Right lobe of liver (tissue), 6 donors: ENCODE measurements at regions not wholly inside any gene's neighbourhood (a gene's known extent, or its start where the extent isn't known, plus 50 kb on each side); places are given as distances from the start of the nearest gene placed in this dataset.

Experiments used
- ATAC-seq, 4 donors: fragments of 200-7000 bp; cut with Tn5 transposase; one replicate each; pipeline ENCODE4 v1.9.1; 2020; ENCODE audit warnings: mild to moderate bottlenecking in 4 of 4, moderate library complexity in 4 of 4
- DNase-seq, 3 donors: peaks; one replicate each; pipeline ENCODE4 v3.0.0-alpha.2; 2020
- H3K27ac ChIP-seq, 3 donors: fragments of 200-600 bp; one replicate each; pipeline ENCODE4 v1.8.0; 2022
- H3K27me3 ChIP-seq, 2 donors: fragments of 200-600 bp; one replicate each; pipeline ENCODE4 v1.8.0; 2022
- H3K36me3 ChIP-seq, 4 donors: fragments of 200-600 bp; sonication (generic) in 1 of 4; one replicate each; pipeline versions ENCODE4 v1.5.1 to v1.8.0; 2017 to 2022; ENCODE audit warnings: control low read depth in 1 of 4
- H3K4me1 ChIP-seq, 4 donors: fragments of 200-600 bp; sonication (generic) in 1 of 4; one replicate each; pipeline versions ENCODE4 v1.5.1 to v1.8.0; 2017 to 2022; ENCODE audit warnings: control low read depth in 1 of 4
- H3K4me3 ChIP-seq, 3 donors: fragments of 200-600 bp; one replicate each; pipeline ENCODE4 v1.8.0; 2022
- H3K9me3 ChIP-seq, 4 donors: fragments of 200-600 bp; sonication (generic) in 1 of 4; one replicate each; pipeline versions ENCODE4 v1.5.1 to v1.8.0; 2017 to 2022; ENCODE audit warnings: control low read depth in 1 of 4
- CTCF ChIP-seq, 4 donors: fragments of 200-600 bp in 3 of 4; fragments of 450-650 bp in 1 of 4; IDR thresholded peaks; one replicate each; pipeline versions ENCODE4 v1.5.1 to v1.8.0; 2016 to 2022; ENCODE audit warnings: antibody characterized with exemption in 4 of 4, mild to moderate bottlenecking in 2 of 4
- POLR2A ChIP-seq: fragments of 450-650 bp; IDR thresholded peaks from one replicate; pipeline ENCODE4 v1.6.1; 2017; ENCODE audit warnings: antibody characterized with exemption, mild to moderate bottlenecking
- WGBS: methylation state at CpG from one replicate; pipeline ENCODE4 v1.1.6; 2018; ENCODE audit warnings: low coverage, low lambda C conversion rate; ENCODE audit not compliant: insufficient coverage; ENCODE audit errors: missing lambda C conversion rate; 5-methylcytosine and 5-hydroxymethylcytosine counted together
- intact Hi-C, 2 donors: fragments of 100-400 bp; cut with DNase I; formaldehyde crosslinking; loops; one replicate each; pipeline versions ENCODE4 v1.11.2 to v1.14.1; 2022
- donor health status: DM: no; HTN: yes; CAD: no.
- donor health status: DM: no; HTN: no; CAD: no.
- donor health status: DM: no; HTN: no; CAD: no.
- donor health status: DM: no; HTN: yes; CAD: no.
- donor health status: DM: no; HTN: yes; CAD: no.

GRCh38 chr3:187809612-187809991, 64.3 kb upstream of the BCL6 start:
- intact Hi-C loops: loop anchor here in 1 of 2 donors (10.0 kb wide), 1 partner anchor 145 kb away; no protein-coding TSS in a partner anchor
- TF ChIP-seq CTCF (IDR thresholded peaks at IDR 0.05): no peak
- no peak for TF ChIP-seq POLR2A
- no peak for DNase-seq
- H3K36me3 ChIP-seq: no peaks in the 10 kb centered on the region
- H3K27me3 ChIP-seq: no peaks in the 10 kb centered on the region
- ATAC-seq: no peak
- H3K4me3 ChIP-seq: no peak overlapping the region
- WGBS: 70% methylated on average over 3 of the region's 3 CpGs
- H3K9me3 ChIP-seq: no peaks in the 10 kb centered on the region
- peak overlapping the region in 2 of 3 donors; percentile 59 to 63 for H3K27ac ChIP-seq
- H3K4me1 ChIP-seq: peaks cover 0 to 28% (median 6%) of the 10 kb centered on the region in 4 donors

GRCh38 chr3:187810021-187810446, 64.8 kb upstream of the BCL6 start:
- 75% methylated on average over 3 of the region's 3 CpGs for WGBS
- peak in 1 of 4 donors; percentile 58 for ATAC-seq
- intact Hi-C loops: no loop called here

GRCh38 chr3:187811585-187812250, 66.5 kb upstream of the BCL6 start:
- Histone ChIP-seq H3K27ac (no peak overlapping the region), H3K9me3 (no peaks in the 10 kb centered on the region), H3K4me3 (no peak overlapping the region), H3K36me3 (no peaks in the 10 kb centered on the region), H3K27me3 (no peaks in the 10 kb centered on the region), H3K4me1 (peaks cover 0 to 28% (median 6%) of the 10 kb centered on the region in 4 donors)
- TF ChIP-seq POLR2A (no peak), CTCF (IDR thresholded peaks at IDR 0.05) (no peak)
- WGBS: 49% methylated on average over 2 of the region's 4 CpGs
- intact Hi-C loops: no loop called here
- DNase-seq (no peak), ATAC-seq (peak in 1 of 4 donors; percentile 18)

More at GRCh38 chr3:187810021-187810446, 64.8 kb upstream of the BCL6 start:
- Histone ChIP-seq H3K4me1 (peaks cover 0 to 28% (median 6%) of the 10 kb centered on the region in 4 donors), H3K36me3 (no peaks in the 10 kb centered on the region), H3K9me3 (no peaks in the 10 kb centered on the region), H3K27me3 (no peaks in the 10 kb centered on the region), H3K27ac (peak overlapping the region in 1 of 3 donors; percentile 59), H3K4me3 (no peak overlapping the region)
- DNase-seq: no peak
- TF ChIP-seq CTCF (IDR thresholded peaks at IDR 0.05): no peak
- no peak for TF ChIP-seq POLR2A

GRCh38 chr3:187812496-187812895, 67.2 kb upstream of the BCL6 start:
- no peak overlapping the region for H3K27ac ChIP-seq
- 57% methylated on average over 5 of the region's 5 CpGs for WGBS
- no peaks in the 10 kb centered on the region for H3K9me3 ChIP-seq
- no peak overlapping the region for H3K4me3 ChIP-seq
- peaks cover 0 to 28% (median 6%) of the 10 kb centered on the region in 4 donors for H3K4me1 ChIP-seq
- TF ChIP-seq POLR2A (no peak), CTCF (IDR thresholded peaks at IDR 0.05) (no peak)
- ATAC-seq (no peak), DNase-seq (no peak)
- no peaks in the 10 kb centered on the region for H3K36me3 ChIP-seq
- no peaks in the 10 kb centered on the region for H3K27me3 ChIP-seq
- intact Hi-C loops: no loop called here
